ENCODE measurements at regions not wholly inside any gene's neighbourhood (a gene's known extent, or its start where the extent isn't known, plus 50 kb on each side); places are given as distances from the start of the nearest gene placed in this dataset.

GRCh38 chr9:31236344-31236743 lies 1148.1 kb upstream of the ACO1 start:
- Histone ChIP-seq H3K4me2 (ENCODE audit: low read length) (no peak overlapping the region), H3K9ac (ENCODE audit: low read length) (no peak overlapping the region), H3K9me3 (ENCODE audit: low read length) (no peaks in the 10 kb centered on the region), H3K79me2 (ENCODE audit: insufficient read depth, low read length) (no peaks in the 10 kb centered on the region), H3K27ac (ENCODE audit: low read depth, low read length, poor library complexity, severe bottlenecking) (no peak overlapping the region), H3K27me3 (ENCODE audit: insufficient read depth, low read length) (no peaks in the 10 kb centered on the region), H2AFZ (ENCODE audit: low read length) (no peak overlapping the region), H3K9me2 (ENCODE audit: low read depth, low read length) (no peaks in the 10 kb centered on the region), H3K4me1 (ENCODE audit: insufficient read depth, low read length, severe bottlenecking) (no peaks in the 10 kb centered on the region), H4K20me1 (ENCODE audit: insufficient read depth, low read length) (no peaks in the 10 kb centered on the region), H3F3A (ENCODE audit: insufficient read depth, low read length) (no peaks in the 10 kb centered on the region), H3K4me3 (ENCODE audit: low read depth, low read length, poor library complexity, severe bottlenecking) (no peak overlapping the region), H3K36me3 (ENCODE audit: insufficient read depth, low read length) (no peaks in the 10 kb centered on the region)
- TF ChIP-seq CTCF (IDR thresholded peaks at IDR 0.05; ENCODE audit: low read length) (no peak), EZH2 (IDR thresholded peaks at IDR 0.05; ENCODE audit: borderline replicate concordance, low read length) (no peak)

GRCh38 chr9:31243386-31243785 lies 1141.1 kb upstream of the ACO1 start:
- no peaks in the 10 kb centered on the region for H3K4me1 ChIP-seq (ENCODE audit: insufficient read depth, low read length, severe bottlenecking)
- TF ChIP-seq CTCF (IDR thresholded peaks at IDR 0.05; ENCODE audit: low read length) (no peak), EZH2 (IDR thresholded peaks at IDR 0.05; ENCODE audit: borderline replicate concordance, low read length) (no peak)
- no peak overlapping the region for H3K4me2 ChIP-seq (ENCODE audit: low read length)
- H4K20me1 ChIP-seq (ENCODE audit: insufficient read depth, low read length) = no peaks in the 10 kb centered on the region
- H3K9ac ChIP-seq (ENCODE audit: low read length) = no peak overlapping the region
- no peaks in the 10 kb centered on the region for H3K27me3 ChIP-seq (ENCODE audit: insufficient read depth, low read length)
- H3K79me2 ChIP-seq (ENCODE audit: insufficient read depth, low read length) = no peaks in the 10 kb centered on the region
- H3F3A ChIP-seq (ENCODE audit: insufficient read depth, low read length) = no peaks in the 10 kb centered on the region
- no peak overlapping the region for H3K27ac ChIP-seq (ENCODE audit: low read depth, low read length, poor library complexity, severe bottlenecking)
- H3K36me3 ChIP-seq (ENCODE audit: insufficient read depth, low read length) = no peaks in the 10 kb centered on the region
- H3K9me2 ChIP-seq (ENCODE audit: low read depth, low read length) = no peaks in the 10 kb centered on the region
- H3K4me3 ChIP-seq (ENCODE audit: low read depth, low read length, poor library complexity, severe bottlenecking) = no peak overlapping the region
- no peaks in the 10 kb centered on the region for H3K9me3 ChIP-seq (ENCODE audit: low read length)
- H2AFZ ChIP-seq (ENCODE audit: low read length) = no peak overlapping the region

- Histone ChIP-seq H3K9me3 (ENCODE audit: low read length) (no peaks in the 10 kb centered on the region), H4K20me1 (ENCODE audit: insufficient read depth, low read length) (no peaks in the 10 kb centered on the region), H3F3A (ENCODE audit: insufficient read depth, low read length) (no peaks in the 10 kb centered on the region), H2AFZ (ENCODE audit: low read length) (no peak overlapping the region), H3K4me3 (ENCODE audit: low read depth, low read length, poor library complexity, severe bottlenecking) (no peak overlapping the region), H3K36me3 (ENCODE audit: insufficient read depth, low read length) (no peaks in the 10 kb centered on the region), H3K79me2 (ENCODE audit: insufficient read depth, low read length) (no peaks in the 10 kb centered on the region), H3K27me3 (ENCODE audit: insufficient read depth, low read length) (no peaks in the 10 kb centered on the region), H3K9me2 (ENCODE audit: low read depth, low read length) (no peaks in the 10 kb centered on the region), H3K27ac (ENCODE audit: low read depth, low read length, poor library complexity, severe bottlenecking) (no peak overlapping the region), H3K4me1 (ENCODE audit: insufficient read depth, low read length, severe bottlenecking) (no peaks in the 10 kb centered on the region), H3K9ac (ENCODE audit: low read length) (no peak overlapping the region), H3K4me2 (ENCODE audit: low read length) (no peak overlapping the region)
- TF ChIP-seq EZH2 (IDR thresholded peaks at IDR 0.05; ENCODE audit: borderline replicate concordance, low read length) = no peak
Measured at GRCh38 chr9:31248156-31248555, 1136.3 kb upstream of the ACO1 start.

- H3K9ac ChIP-seq (ENCODE audit: low read length) = no peak overlapping the region
- TF ChIP-seq EZH2 (IDR thresholded peaks at IDR 0.05; ENCODE audit: borderline replicate concordance, low read length) = no peak
- no peak for TF ChIP-seq CTCF (IDR thresholded peaks at IDR 0.05; ENCODE audit: low read length)
- H3K9me2 ChIP-seq (ENCODE audit: low read depth, low read length) = no peaks in the 10 kb centered on the region
- no peaks in the 10 kb centered on the region for H3K4me1 ChIP-seq (ENCODE audit: insufficient read depth, low read length, severe bottlenecking)
- H3K79me2 ChIP-seq (ENCODE audit: insufficient read depth, low read length) = no peaks in the 10 kb centered on the region
- no peaks in the 10 kb centered on the region for H3K36me3 ChIP-seq (ENCODE audit: insufficient read depth, low read length)
- H2AFZ ChIP-seq (ENCODE audit: low read length) = no peak overlapping the region
- no peaks in the 10 kb centered on the region for H3K9me3 ChIP-seq (ENCODE audit: low read length)
- H3K27me3 ChIP-seq (ENCODE audit: insufficient read depth, low read length) = no peaks in the 10 kb centered on the region
- H3F3A ChIP-seq (ENCODE audit: insufficient read depth, low read length) = no peaks in the 10 kb centered on the region
- H4K20me1 ChIP-seq (ENCODE audit: insufficient read depth, low read length) = no peaks in the 10 kb centered on the region
- H3K4me2 ChIP-seq (ENCODE audit: low read length) = no peak overlapping the region
- H3K4me3 ChIP-seq (ENCODE audit: low read depth, low read length, poor library complexity, severe bottlenecking) = no peak overlapping the region
- no peak overlapping the region for H3K27ac ChIP-seq (ENCODE audit: low read depth, low read length, poor library complexity, severe bottlenecking)
Measured at GRCh38 chr9:31251386-31251785, 1133.1 kb upstream of the ACO1 start.
